Fibroblast of skin of scalp (primary cell): ENCODE measurements at regions not wholly inside any gene's neighbourhood (a gene's known extent, or its start where the extent isn't known, plus 50 kb on each side); places are given as distances from the start of the nearest gene placed in this dataset.

Experiments
- DNase-seq: peaks from one replicate; pipeline ENCODE4 v3.0.0-alpha.2; 2013

- no peak for DNase-seq
Observed at GRCh38 chr2:6301426-6301825, 564.3 kb downstream of the CMPK2 start.

- no peak for DNase-seq
Observed at GRCh38 chr2:6308986-6309385, 556.7 kb downstream of the CMPK2 start.

- DNase-seq: no peak
Observed at GRCh38 chr2:6309415-6310255, 556.1 kb downstream of the CMPK2 start.

GRCh38 chr2:6310256-6311215 is 555.2 kb downstream of the CMPK2 start:
- DNase-seq: no peak

GRCh38 chr2:6312367-6312766 is 553.3 kb downstream of the CMPK2 start:
- no peak for DNase-seq

GRCh38 chr2:6314218-6314960 is 551.3 kb downstream of the CMPK2 start:
- DNase-seq: peak; percentile 6

GRCh38 chr2:6325616-6326015 is 540.1 kb downstream of the CMPK2 start:
- DNase-seq: no peak

- no peak for DNase-seq
Observed at GRCh38 chr2:6326958-6327357, 538.7 kb downstream of the CMPK2 start.

- no peak for DNase-seq
Observed at GRCh38 chr2:6336752-6337471, 528.8 kb downstream of the CMPK2 start.

GRCh38 chr2:6337472-6337820 is 528.3 kb downstream of the CMPK2 start:
- DNase-seq: no peak

GRCh38 chr2:6341588-6342129 is 524.0 kb downstream of the CMPK2 start:
- no peak for DNase-seq

GRCh38 chr2:6342273-6342920 is 523.3 kb downstream of the CMPK2 start:
- no peak for DNase-seq

GRCh38 chr2:6343076-6343475 is 522.6 kb downstream of the CMPK2 start:
- DNase-seq: no peak

- no peak for DNase-seq
Observed at GRCh38 chr2:6352247-6352646, 513.5 kb downstream of the CMPK2 start.

GRCh38 chr2:6352906-6353515 is 512.7 kb downstream of the CMPK2 start:
- DNase-seq: peak; percentile 78

- no peak for DNase-seq
Observed at GRCh38 chr2:6353669-6354068, 512.0 kb downstream of the CMPK2 start.

- DNase-seq: no peak
Observed at GRCh38 chr2:6354546-6354945, 511.2 kb downstream of the CMPK2 start.

GRCh38 chr2:6355886-6356761 is 509.6 kb downstream of the CMPK2 start:
- DNase-seq: no peak

GRCh38 chr2:6358546-6358945 is 507.2 kb downstream of the CMPK2 start:
- DNase-seq: no peak

- DNase-seq: no peak
Observed at GRCh38 chr2:6358985-6359384, 506.7 kb downstream of the CMPK2 start.
